ENCODE measurements at regions not wholly inside any gene's neighbourhood (a gene's known extent, or its start where the extent isn't known, plus 50 kb on each side); places are given as distances from the start of the nearest gene placed in this dataset.

- no peak overlapping the region for H3K4me3 Mint-ChIP-seq
- H3K27me3 Mint-ChIP-seq (ENCODE audit: insufficient read depth, low read depth): peaks cover 4% of the 10 kb centered on the region
- Histone ChIP-seq H3K4me3 (no peak overlapping the region), H3K79me2 (ENCODE audit: low read depth) (no peaks in the 10 kb centered on the region), H4K20me1 (ENCODE audit: low read depth) (no peaks in the 10 kb centered on the region), H3K9me3 (ENCODE audit: low read depth) (no peaks in the 10 kb centered on the region), H2AFZ (replicated peaks) (peak overlapping the region; percentile 73), H3K4me2 (no peak overlapping the region), H3K36me3 (no peaks in the 10 kb centered on the region), H3K27ac (no peak overlapping the region), H3F3A (ENCODE audit: low read depth) (no peaks in the 10 kb centered on the region), H3K9ac (no peak overlapping the region), H3K4me1 (peaks cover 16% of the 10 kb centered on the region), H3K27me3 (no peaks in the 10 kb centered on the region)
- H3K9me3 Mint-ChIP-seq: peaks cover 2% of the 10 kb centered on the region
- DNase-seq (ENCODE audit: low spot score): no peak
- TF ChIP-seq EZH2 (IDR thresholded peaks at IDR 0.05) (no peak), CTCF (IDR thresholded peaks at IDR 0.05) (no peak), EZH2phosphoT487 (IDR thresholded peaks at IDR 0.05) (no peak)
- H3K27ac Mint-ChIP-seq: peak overlapping the region; percentile 71
- H3K4me1 Mint-ChIP-seq: peaks cover 19% of the 10 kb centered on the region
- no peaks in the 10 kb centered on the region for H3K36me3 Mint-ChIP-seq
Observed at GRCh38 chr15:60137711-60138396, 133.7 kb downstream of the FOXB1 start.

- H3K9ac ChIP-seq: no peak overlapping the region
- peaks cover 4% of the 10 kb centered on the region for H3K27me3 Mint-ChIP-seq (ENCODE audit: insufficient read depth, low read depth)
- H3F3A ChIP-seq (ENCODE audit: low read depth): no peaks in the 10 kb centered on the region
- H3K36me3 ChIP-seq: no peaks in the 10 kb centered on the region
- no peak overlapping the region for H2AFZ ChIP-seq (replicated peaks)
- no peak overlapping the region for H3K27ac Mint-ChIP-seq
- H3K27me3 ChIP-seq: no peaks in the 10 kb centered on the region
- H3K79me2 ChIP-seq (ENCODE audit: low read depth): no peaks in the 10 kb centered on the region
- no peaks in the 10 kb centered on the region for H4K20me1 ChIP-seq (ENCODE audit: low read depth)
- no peaks in the 10 kb centered on the region for H3K36me3 Mint-ChIP-seq
- no peak overlapping the region for H3K27ac ChIP-seq
- no peak overlapping the region for H3K4me2 ChIP-seq
- H3K9me3 Mint-ChIP-seq: peaks cover 2% of the 10 kb centered on the region
- H3K4me3 Mint-ChIP-seq: no peak overlapping the region
- H3K4me3 ChIP-seq: no peak overlapping the region
- TF ChIP-seq EZH2 (IDR thresholded peaks at IDR 0.05) (no peak), CTCF (IDR thresholded peaks at IDR 0.05) (no peak), EZH2phosphoT487 (IDR thresholded peaks at IDR 0.05) (no peak)
- no peaks in the 10 kb centered on the region for H3K9me3 ChIP-seq (ENCODE audit: low read depth)
- DNase-seq (ENCODE audit: low spot score): no peak
- peaks cover 16% of the 10 kb centered on the region for H3K4me1 ChIP-seq
- H3K4me1 Mint-ChIP-seq: peaks cover 19% of the 10 kb centered on the region
Observed at GRCh38 chr15:60138397-60138968, 134.4 kb downstream of the FOXB1 start.

GRCh38 chr15:60152386-60152785 is 148.3 kb downstream of the FOXB1 start:
- no peak overlapping the region for H3K9ac ChIP-seq
- H3K36me3 ChIP-seq: no peaks in the 10 kb centered on the region
- H3K4me2 ChIP-seq: no peak overlapping the region
- Mint-ChIP-seq H3K36me3 (no peaks in the 10 kb centered on the region), H3K4me3 (no peak overlapping the region), H3K27me3 (ENCODE audit: insufficient read depth, low read depth) (no peaks in the 10 kb centered on the region), H3K4me1 (peaks cover 4% of the 10 kb centered on the region), H3K9me3 (no peaks in the 10 kb centered on the region), H3K27ac (no peak overlapping the region)
- H3F3A ChIP-seq (ENCODE audit: low read depth): no peaks in the 10 kb centered on the region
- no peaks in the 10 kb centered on the region for H3K9me3 ChIP-seq (ENCODE audit: low read depth)
- TF ChIP-seq EZH2 (IDR thresholded peaks at IDR 0.05): no peak
- no peak for TF ChIP-seq CTCF (IDR thresholded peaks at IDR 0.05)
- no peak for TF ChIP-seq EZH2phosphoT487 (IDR thresholded peaks at IDR 0.05)
- peaks cover 6% of the 10 kb centered on the region for H3K4me1 ChIP-seq
- no peaks in the 10 kb centered on the region for H3K27me3 ChIP-seq
- no peak overlapping the region for H2AFZ ChIP-seq (replicated peaks)
- no peaks in the 10 kb centered on the region for H3K79me2 ChIP-seq (ENCODE audit: low read depth)
- no peak overlapping the region for H3K27ac ChIP-seq
- H3K4me3 ChIP-seq: no peak overlapping the region
- DNase-seq (ENCODE audit: low spot score): no peak
- H4K20me1 ChIP-seq (ENCODE audit: low read depth): no peaks in the 10 kb centered on the region

All from neural progenitor cell (in vitro differentiated cells).